B cell (primary cell): ENCODE measurements at regions not wholly inside any gene's neighbourhood (a gene's known extent, or its start where the extent isn't known, plus 50 kb on each side); places are given as distances from the start of the nearest gene placed in this dataset.

Source experiments
- CTCF ChIP-seq: fragments of 200-600 bp; IDR thresholded peaks from one replicate; pipeline ENCODE4 v1.8.0; 2022; ENCODE audit warnings: antibody characterized with exemption, mild to moderate bottlenecking
- EZH2 ChIP-seq: IDR thresholded peaks from 2 replicates; pipeline ENCODE4 v1.6.1; 2012; ENCODE audit warnings: borderline replicate concordance, low read depth, mild to moderate bottlenecking, moderate library complexity, low read length; ENCODE audit not compliant: insufficient read depth, poor library complexity, severe bottlenecking

- TF ChIP-seq CTCF, result no peak
- no peak for TF ChIP-seq EZH2
These were observed 103.8 kb downstream of the PDGFA start for GRCh38 chr7:415646-416525.
